ENCODE measurements at regions not wholly inside any gene's neighbourhood (a gene's known extent, or its start where the extent isn't known, plus 50 kb on each side); places are given as distances from the start of the nearest gene placed in this dataset.

- Histone ChIP-seq H3K9ac (ENCODE audit: low read length) (no peak overlapping the region), H3K27me3 (ENCODE audit: insufficient read depth, low read length) (no peaks in the 10 kb centered on the region), H3K79me2 (ENCODE audit: insufficient read depth, low read length) (no peaks in the 10 kb centered on the region), H3K4me2 (ENCODE audit: low read length) (no peak overlapping the region), H3K27ac (ENCODE audit: low read depth, low read length, poor library complexity, severe bottlenecking) (no peak overlapping the region), H3K9me2 (ENCODE audit: low read depth, low read length) (no peaks in the 10 kb centered on the region), H3K9me3 (ENCODE audit: low read length) (no peaks in the 10 kb centered on the region), H2AFZ (ENCODE audit: low read length) (no peak overlapping the region), H3K36me3 (ENCODE audit: insufficient read depth, low read length) (no peaks in the 10 kb centered on the region), H3K4me1 (ENCODE audit: insufficient read depth, low read length, severe bottlenecking) (no peaks in the 10 kb centered on the region), H3K4me3 (ENCODE audit: low read depth, low read length, poor library complexity, severe bottlenecking) (no peak overlapping the region), H3F3A (ENCODE audit: insufficient read depth, low read length) (no peaks in the 10 kb centered on the region), H4K20me1 (ENCODE audit: insufficient read depth, low read length) (no peaks in the 10 kb centered on the region)
- TF ChIP-seq EZH2 (IDR thresholded peaks at IDR 0.05; ENCODE audit: borderline replicate concordance, low read length) (no peak), CTCF (IDR thresholded peaks at IDR 0.05; ENCODE audit: low read length) (no peak)
Measured at GRCh38 chr13:79062291-79062690, 343.8 kb downstream of the RBM26 start.

GRCh38 chr13:79060216-79060615, 345.8 kb downstream of the RBM26 start:
- Histone ChIP-seq H3K4me3 (ENCODE audit: low read depth, low read length, poor library complexity, severe bottlenecking) (no peak overlapping the region), H3K36me3 (ENCODE audit: insufficient read depth, low read length) (no peaks in the 10 kb centered on the region), H3K79me2 (ENCODE audit: insufficient read depth, low read length) (no peaks in the 10 kb centered on the region), H2AFZ (ENCODE audit: low read length) (no peak overlapping the region), H3K9me3 (ENCODE audit: low read length) (no peaks in the 10 kb centered on the region), H3K9me2 (ENCODE audit: low read depth, low read length) (no peaks in the 10 kb centered on the region), H3K9ac (ENCODE audit: low read length) (no peak overlapping the region), H3K27ac (ENCODE audit: low read depth, low read length, poor library complexity, severe bottlenecking) (no peak overlapping the region), H3K27me3 (ENCODE audit: insufficient read depth, low read length) (no peaks in the 10 kb centered on the region), H4K20me1 (ENCODE audit: insufficient read depth, low read length) (no peaks in the 10 kb centered on the region), H3F3A (ENCODE audit: insufficient read depth, low read length) (no peaks in the 10 kb centered on the region), H3K4me2 (ENCODE audit: low read length) (no peak overlapping the region), H3K4me1 (ENCODE audit: insufficient read depth, low read length, severe bottlenecking) (no peaks in the 10 kb centered on the region)
- TF ChIP-seq CTCF (IDR thresholded peaks at IDR 0.05; ENCODE audit: low read length) (0 out of 2 replicates have a peak, but pooled peaks have one; percentile 7), EZH2 (IDR thresholded peaks at IDR 0.05; ENCODE audit: borderline replicate concordance, low read length) (no peak)

GRCh38 chr13:79056706-79057105, 349.3 kb downstream of the RBM26 start:
- no peaks in the 10 kb centered on the region for H3K9me2 ChIP-seq (ENCODE audit: low read depth, low read length)
- H3K27me3 ChIP-seq (ENCODE audit: insufficient read depth, low read length), result no peaks in the 10 kb centered on the region
- no peaks in the 10 kb centered on the region for H3K4me1 ChIP-seq (ENCODE audit: insufficient read depth, low read length, severe bottlenecking)
- H3K27ac ChIP-seq (ENCODE audit: low read depth, low read length, poor library complexity, severe bottlenecking), result no peak overlapping the region
- peak; percentile 71 for TF ChIP-seq CTCF (IDR thresholded peaks at IDR 0.05; ENCODE audit: low read length)
- no peak for TF ChIP-seq EZH2 (IDR thresholded peaks at IDR 0.05; ENCODE audit: borderline replicate concordance, low read length)
- H3K9me3 ChIP-seq (ENCODE audit: low read length), result no peaks in the 10 kb centered on the region
- no peaks in the 10 kb centered on the region for H3K36me3 ChIP-seq (ENCODE audit: insufficient read depth, low read length)
- H3K4me3 ChIP-seq (ENCODE audit: low read depth, low read length, poor library complexity, severe bottlenecking), result no peak overlapping the region
- no peak overlapping the region for H2AFZ ChIP-seq (ENCODE audit: low read length)
- no peaks in the 10 kb centered on the region for H4K20me1 ChIP-seq (ENCODE audit: insufficient read depth, low read length)
- H3K9ac ChIP-seq (ENCODE audit: low read length), result no peak overlapping the region
- H3K4me2 ChIP-seq (ENCODE audit: low read length), result no peak overlapping the region
- no peaks in the 10 kb centered on the region for H3K79me2 ChIP-seq (ENCODE audit: insufficient read depth, low read length)
- no peaks in the 10 kb centered on the region for H3F3A ChIP-seq (ENCODE audit: insufficient read depth, low read length)
